ENCODE measurements at regions not wholly inside any gene's neighbourhood (a gene's known extent, or its start where the extent isn't known, plus 50 kb on each side); places are given as distances from the start of the nearest gene placed in this dataset.

DNA sequence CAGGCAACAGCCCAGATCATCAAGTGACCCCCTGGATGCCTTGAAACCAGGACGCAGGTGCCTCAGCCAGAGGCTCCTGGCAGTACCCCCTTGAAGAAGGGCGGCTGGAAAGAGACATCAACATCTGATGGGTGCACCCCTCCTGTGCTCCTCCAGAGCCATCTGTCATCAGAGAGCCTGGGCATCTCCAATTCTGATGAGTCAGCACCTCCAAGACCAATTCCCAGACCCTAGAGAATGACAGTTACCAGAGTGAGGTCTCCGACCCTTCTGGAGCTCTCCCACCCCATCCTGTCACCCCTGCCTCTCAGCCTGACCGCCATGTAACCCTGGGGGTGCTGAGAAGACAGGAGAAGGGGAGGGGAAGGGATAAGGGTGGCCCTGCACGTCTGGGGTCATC lies 433.7 kb downstream of the SOX9 start:
- Mint-ChIP-seq H3K36me3 (ENCODE audit: low read depth) (no peaks in the 10 kb centered on the region), H3K27ac (no peak overlapping the region), H3K27me3 (ENCODE audit: low read depth) (peaks cover 3% of the 10 kb centered on the region), H3K4me1 (ENCODE audit: low read depth) (no peaks in the 10 kb centered on the region), H3K4me3 (no peak overlapping the region), H3K9me3 (no peaks in the 10 kb centered on the region)
- CTCF ChIA-PET = no interaction called here
- no peak for DNase-seq
- intact Hi-C loops (cut with micrococcal nuclease) = no loop called here

DNA sequence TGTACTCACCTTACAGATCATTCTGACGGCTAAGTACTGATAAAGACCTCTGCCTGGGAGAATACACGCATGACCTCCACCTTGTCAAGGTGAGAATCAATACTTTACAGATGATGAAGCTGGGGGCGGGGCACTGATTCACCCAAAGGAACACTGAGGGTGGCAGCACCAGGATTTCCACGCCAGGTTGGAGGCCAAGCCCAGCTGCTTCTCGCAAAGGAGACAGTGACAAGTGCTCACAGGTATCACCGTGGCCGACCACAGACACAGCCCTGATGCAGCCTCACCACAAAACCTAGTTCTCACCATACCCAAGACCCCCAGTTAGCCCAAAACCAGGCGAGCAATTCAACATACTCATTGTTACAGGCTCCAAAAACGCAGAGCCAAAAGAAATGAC lies 434.2 kb downstream of the SOX9 start:
- H3K27ac Mint-ChIP-seq = no peak overlapping the region
- peaks cover 3% of the 10 kb centered on the region for H3K27me3 Mint-ChIP-seq (ENCODE audit: low read depth)
- CTCF ChIA-PET = no interaction called here
- H3K4me1 Mint-ChIP-seq (ENCODE audit: low read depth) = no peaks in the 10 kb centered on the region
- intact Hi-C loops (cut with micrococcal nuclease) = no loop called here
- no peak for DNase-seq
- no peaks in the 10 kb centered on the region for H3K9me3 Mint-ChIP-seq
- no peak overlapping the region for H3K4me3 Mint-ChIP-seq
- no peaks in the 10 kb centered on the region for H3K36me3 Mint-ChIP-seq (ENCODE audit: low read depth)

DNA sequence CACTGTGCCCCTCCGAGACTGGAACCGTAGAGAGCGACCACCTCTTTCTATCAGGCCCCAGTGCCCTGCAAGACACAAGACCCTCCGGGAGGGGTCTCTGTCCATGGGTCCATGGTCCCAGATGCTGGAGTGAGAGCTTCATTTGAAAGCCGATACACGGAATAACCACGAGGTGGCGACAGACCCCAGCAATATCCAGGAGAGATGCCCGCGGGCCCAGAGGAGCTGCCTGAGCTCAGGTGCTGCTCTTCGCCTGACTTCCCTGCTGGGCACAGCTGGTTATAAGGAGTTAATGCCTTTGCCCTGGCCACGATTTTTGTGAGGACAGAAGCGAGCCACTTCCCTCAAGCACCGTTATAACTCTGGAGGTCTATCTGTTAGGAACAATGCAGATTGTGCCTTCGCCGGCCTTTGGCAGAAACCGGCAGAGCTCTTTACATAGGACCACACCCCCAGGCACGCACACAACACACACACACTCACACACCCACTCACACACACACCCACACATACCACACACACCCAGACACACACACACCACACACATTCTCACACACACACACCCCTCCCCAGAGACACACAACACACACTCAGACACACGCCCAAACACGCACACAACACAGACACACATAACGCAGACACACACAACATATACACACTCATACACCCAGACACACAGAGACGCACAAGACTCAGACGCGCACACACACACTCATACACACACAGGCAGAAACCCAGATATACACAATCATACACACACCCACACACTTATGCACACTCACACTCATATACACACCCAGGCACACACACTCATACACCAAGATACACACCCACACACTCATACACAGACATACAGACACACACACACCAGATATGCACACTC lies 436.4 kb downstream of the SOX9 start:
- intact Hi-C loops (cut with micrococcal nuclease) = no loop called here
- peaks cover 3% of the 10 kb centered on the region for H3K27me3 Mint-ChIP-seq (ENCODE audit: low read depth)
- H3K9me3 Mint-ChIP-seq = no peaks in the 10 kb centered on the region
- H3K4me3 Mint-ChIP-seq = no peak overlapping the region
- CTCF ChIA-PET = interaction anchor here (0.6 to 7.5 kb wide), 28 partner anchors 8 to 1273 kb away, joined by 3 to 94 read pairs (median 4); no protein-coding TSS in a partner anchor
- H3K36me3 Mint-ChIP-seq (ENCODE audit: low read depth) = no peaks in the 10 kb centered on the region
- peak; percentile 80 for DNase-seq
- H3K4me1 Mint-ChIP-seq (ENCODE audit: low read depth) = no peaks in the 10 kb centered on the region
- H3K27ac Mint-ChIP-seq = no peak overlapping the region

DNA sequence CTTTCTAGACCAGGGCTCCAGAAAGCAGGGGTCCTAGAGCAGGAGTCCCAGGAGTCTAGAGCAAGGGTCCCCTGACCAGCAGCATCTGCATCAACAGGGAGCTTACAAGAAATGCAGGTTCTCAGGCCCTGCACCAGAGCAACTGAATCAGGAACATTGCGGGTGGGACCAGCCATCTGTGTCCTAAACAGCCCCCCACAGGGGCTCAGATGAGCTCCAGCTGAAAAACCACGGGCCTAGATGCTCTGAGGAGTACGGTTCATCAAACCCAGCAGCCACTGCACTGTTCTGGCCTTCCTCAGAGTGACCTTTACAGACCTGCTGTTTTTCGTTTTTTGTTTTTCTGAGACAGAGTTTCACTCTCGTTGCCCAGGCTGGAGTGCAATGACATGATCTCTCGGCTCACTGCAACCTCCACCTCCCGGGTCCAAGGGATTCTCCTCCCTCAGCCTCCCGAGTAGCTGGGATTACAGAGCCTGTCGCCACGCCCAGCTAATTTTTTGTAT lies 438.2 kb downstream of the SOX9 start:
- no peak overlapping the region for H3K27ac Mint-ChIP-seq
- CTCF ChIA-PET = interaction anchor here (0.6 to 7.5 kb wide), 15 partner anchors 13 to 626 kb away, joined by 3 to 94 read pairs (median 3); no protein-coding TSS in a partner anchor
- H3K36me3 Mint-ChIP-seq (ENCODE audit: low read depth) = no peaks in the 10 kb centered on the region
- H3K27me3 Mint-ChIP-seq (ENCODE audit: low read depth) = peaks cover 3% of the 10 kb centered on the region
- no peak for DNase-seq
- H3K4me1 Mint-ChIP-seq (ENCODE audit: low read depth) = no peaks in the 10 kb centered on the region
- H3K9me3 Mint-ChIP-seq = no peaks in the 10 kb centered on the region
- no peak overlapping the region for H3K4me3 Mint-ChIP-seq
- intact Hi-C loops (cut with micrococcal nuclease) = no loop called here

DNA sequence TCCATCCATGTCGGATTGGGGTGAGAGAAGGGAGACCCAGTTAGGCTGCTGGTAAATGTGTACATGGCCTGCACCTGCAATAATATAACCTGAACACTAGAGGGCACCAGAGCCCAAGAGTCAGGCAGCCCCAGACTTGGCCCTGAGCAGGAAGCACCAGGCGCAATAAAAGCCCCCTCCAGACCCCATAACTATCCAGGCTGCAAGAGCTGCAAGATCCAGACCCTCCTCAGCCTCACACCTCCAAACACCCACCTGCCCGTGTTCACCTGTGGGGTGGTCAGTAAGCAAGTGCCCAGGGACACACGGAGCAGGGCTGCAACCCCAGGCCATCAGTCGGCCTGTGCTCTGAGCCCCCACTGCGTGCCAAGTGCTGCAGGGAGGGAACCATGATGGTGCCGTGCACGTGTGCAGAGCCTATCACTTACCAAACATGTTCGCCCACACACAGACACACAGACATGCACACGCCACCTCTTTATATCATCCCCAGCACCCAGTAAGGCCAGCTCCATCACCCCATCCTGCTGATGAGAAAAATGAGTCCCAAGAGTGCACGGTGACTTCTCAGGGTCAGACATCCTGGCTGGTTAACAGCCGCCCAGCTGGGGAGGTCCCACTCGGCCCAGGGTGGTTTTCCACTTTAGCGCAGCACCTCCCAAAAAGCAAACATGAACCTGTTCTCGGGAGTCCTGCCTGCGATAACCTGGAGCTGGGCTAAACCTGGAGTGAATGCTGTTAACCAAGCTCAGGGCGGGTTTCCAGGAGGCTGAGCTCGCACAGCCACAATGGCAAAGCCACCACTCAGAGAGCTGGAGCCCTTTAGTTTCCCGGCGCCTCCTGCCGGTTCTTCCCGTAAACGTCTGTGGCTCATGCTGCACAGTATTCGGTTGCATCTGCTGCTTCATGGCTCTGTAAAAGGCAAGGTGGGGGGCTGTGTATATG lies 439.8 kb downstream of the SOX9 start:
- intact Hi-C loops (cut with micrococcal nuclease) = loop anchor here (1.0 to 5.0 kb wide), 7 partner anchors 167 to 810 kb away; no protein-coding TSS in a partner anchor
- no peak overlapping the region for H3K4me3 Mint-ChIP-seq

DNA sequence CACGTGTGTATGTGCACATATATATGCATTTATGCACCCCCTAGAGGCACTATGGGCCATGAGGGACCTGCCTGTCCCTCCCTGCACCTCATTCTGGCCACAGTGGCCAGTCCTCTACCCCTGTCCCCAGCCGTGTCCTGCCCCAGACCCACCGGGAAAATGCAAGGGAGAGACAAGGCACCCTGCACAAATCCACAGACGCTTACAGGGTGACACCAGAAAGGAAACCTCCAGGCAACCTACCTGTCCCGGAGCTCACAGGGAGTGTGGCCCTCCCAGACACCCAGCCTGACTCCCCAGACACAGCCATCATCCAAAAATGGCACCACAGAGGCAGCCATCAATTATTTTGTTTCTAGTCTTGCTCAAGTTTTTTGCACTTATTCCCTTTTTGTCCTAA lies 440.4 kb downstream of the SOX9 start:
- Mint-ChIP-seq H3K27ac (no peak overlapping the region), H3K4me3 (no peak overlapping the region), H3K36me3 (ENCODE audit: low read depth) (no peaks in the 10 kb centered on the region), H3K4me1 (ENCODE audit: low read depth) (no peaks in the 10 kb centered on the region), H3K27me3 (ENCODE audit: low read depth) (no peaks in the 10 kb centered on the region), H3K9me3 (no peaks in the 10 kb centered on the region)
- no peak for DNase-seq
- intact Hi-C loops (cut with micrococcal nuclease) = loop anchor here (2.0 to 5.0 kb wide), 3 partner anchors 426 to 696 kb away; no protein-coding TSS in a partner anchor
- CTCF ChIA-PET = interaction anchor here (0.6 to 7.5 kb wide), 5 partner anchors 158 to 808 kb away, joined by 3 to 94 read pairs (median 6); no protein-coding TSS in a partner anchor

More for the DNA sequence above, 439.8 kb downstream of the SOX9 start:
- Mint-ChIP-seq H3K36me3 (ENCODE audit: low read depth) (no peaks in the 10 kb centered on the region), H3K4me1 (ENCODE audit: low read depth) (no peaks in the 10 kb centered on the region), H3K27ac (no peak overlapping the region), H3K9me3 (no peaks in the 10 kb centered on the region), H3K27me3 (ENCODE audit: low read depth) (peaks cover 1% of the 10 kb centered on the region)
- CTCF ChIA-PET = interaction anchor here (0.6 to 7.5 kb wide), 17 partner anchors 10 to 812 kb away, joined by 3 to 94 read pairs (median 3); no protein-coding TSS in a partner anchor
- DNase-seq = peak; percentile 58

DNA sequence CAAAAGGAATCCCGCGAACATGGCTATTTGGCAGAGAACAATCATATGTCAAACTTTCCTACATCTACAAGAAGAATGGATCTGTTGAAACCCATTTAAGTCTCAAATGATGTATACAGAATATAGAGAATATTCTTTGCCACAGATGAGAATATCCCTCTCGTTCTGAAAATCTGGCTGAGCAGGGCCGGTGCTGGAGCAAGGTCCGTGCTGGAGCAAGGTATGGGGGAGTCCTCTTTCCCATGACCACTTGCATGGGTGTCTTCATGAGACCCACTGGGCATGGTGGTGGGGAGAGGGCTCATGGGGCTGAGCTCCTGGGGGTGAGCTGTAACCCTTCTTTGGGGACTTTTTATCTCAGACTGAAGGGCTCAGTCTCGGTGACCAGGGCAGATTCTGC lies 440.9 kb downstream of the SOX9 start:
- no peak overlapping the region for H3K4me3 Mint-ChIP-seq
- DNase-seq = no peak
- intact Hi-C loops (cut with micrococcal nuclease) = loop anchor here (2.0 to 5.0 kb wide), 3 partner anchors 425 to 695 kb away; no protein-coding TSS in a partner anchor
- no peaks in the 10 kb centered on the region for H3K4me1 Mint-ChIP-seq (ENCODE audit: low read depth)
- no peaks in the 10 kb centered on the region for H3K9me3 Mint-ChIP-seq
- H3K27me3 Mint-ChIP-seq (ENCODE audit: low read depth) = no peaks in the 10 kb centered on the region
- H3K36me3 Mint-ChIP-seq (ENCODE audit: low read depth) = no peaks in the 10 kb centered on the region
- CTCF ChIA-PET = interaction anchor here (0.6 to 7.5 kb wide), 2 partner anchors 165 to 684 kb away, joined by 3 to 94 read pairs; no protein-coding TSS in a partner anchor
- no peak overlapping the region for H3K27ac Mint-ChIP-seq

DNA sequence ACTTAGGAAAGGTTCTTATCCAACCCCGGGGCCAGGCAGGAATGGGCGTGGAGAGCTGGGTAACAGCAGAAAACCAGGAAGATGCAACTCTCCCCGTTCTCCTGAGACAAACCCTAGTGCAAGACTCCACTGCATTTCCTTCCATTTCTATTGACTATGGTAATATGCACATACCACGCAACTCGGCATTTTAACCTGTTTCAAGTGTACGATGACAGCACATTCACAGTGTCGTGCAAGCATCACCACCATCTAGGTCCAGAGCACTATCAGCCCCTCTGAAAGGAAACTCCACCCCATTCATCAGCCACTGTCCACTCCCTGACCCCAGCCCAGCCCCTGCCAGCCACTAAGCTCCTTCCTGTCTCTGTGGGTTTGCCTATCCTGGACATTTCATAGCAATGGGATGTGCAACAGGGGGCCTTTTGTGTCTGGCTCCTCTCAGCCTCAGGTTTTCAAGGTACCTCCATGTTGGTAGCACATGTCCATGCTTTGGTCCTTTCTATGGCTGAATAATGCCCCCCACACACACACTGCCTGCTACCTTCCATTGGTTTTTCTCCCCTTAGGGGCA lies 441.9 kb downstream of the SOX9 start:
- intact Hi-C loops (cut with micrococcal nuclease) = loop anchor here (5.0 kb wide), 1 partner anchor 680 kb away; no protein-coding TSS in a partner anchor
- CTCF ChIA-PET = interaction anchor here (0.6 to 7.5 kb wide), 2 partner anchors 164 to 431 kb away, joined by 5 to 94 read pairs; no protein-coding TSS in a partner anchor
- no peaks in the 10 kb centered on the region for H3K9me3 Mint-ChIP-seq
- no peaks in the 10 kb centered on the region for H3K36me3 Mint-ChIP-seq (ENCODE audit: low read depth)
- no peak overlapping the region for H3K27ac Mint-ChIP-seq
- H3K27me3 Mint-ChIP-seq (ENCODE audit: low read depth) = no peaks in the 10 kb centered on the region
- H3K4me3 Mint-ChIP-seq = no peak overlapping the region
- DNase-seq = no peak
- no peaks in the 10 kb centered on the region for H3K4me1 Mint-ChIP-seq (ENCODE audit: low read depth)

DNA sequence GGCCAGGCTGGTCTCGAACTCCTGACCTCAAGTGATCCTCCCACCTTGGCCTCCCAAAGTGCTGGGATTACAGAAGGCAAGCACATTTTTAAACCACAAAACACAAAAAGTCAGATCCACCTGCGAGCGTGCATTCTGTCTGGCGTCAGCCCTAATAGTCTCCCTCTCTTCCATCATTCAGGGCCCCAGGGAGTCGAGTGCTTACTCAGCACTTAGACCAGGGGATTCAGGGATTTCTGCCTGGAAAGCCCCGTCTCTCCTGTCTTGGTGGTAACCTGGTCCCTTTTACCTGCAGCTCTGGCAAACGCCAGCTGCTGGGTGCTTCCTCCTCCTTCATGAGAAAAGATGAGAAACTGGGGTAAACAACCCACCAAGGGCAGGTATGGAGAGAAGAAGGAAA lies 443.1 kb downstream of the SOX9 start:
- CTCF ChIA-PET = no interaction called here
- no peak overlapping the region for H3K27ac Mint-ChIP-seq

DNA sequence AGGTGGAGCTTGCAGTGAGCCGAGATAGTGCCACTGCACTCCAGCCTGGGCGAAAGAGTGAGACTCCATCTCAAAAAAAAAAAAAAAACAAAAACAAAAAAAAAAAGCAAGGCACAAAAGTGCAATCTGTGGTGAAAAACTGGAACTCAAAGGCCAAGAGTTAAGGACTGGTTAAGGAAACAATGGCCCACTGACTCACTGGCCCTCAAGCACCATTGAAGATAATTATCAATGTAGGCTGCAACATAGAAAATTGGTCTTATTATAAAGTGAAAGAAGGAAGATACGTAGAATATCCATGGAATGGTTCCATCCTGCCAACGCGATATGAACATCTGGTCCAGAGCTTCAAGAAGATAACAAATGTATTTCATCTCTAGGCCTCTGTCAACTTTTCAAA lies 444.2 kb downstream of the SOX9 start:
- H3K36me3 Mint-ChIP-seq (ENCODE audit: low read depth) = no peaks in the 10 kb centered on the region
- H3K27ac Mint-ChIP-seq = no peak overlapping the region
- DNase-seq = no peak
- no peak overlapping the region for H3K4me3 Mint-ChIP-seq
- intact Hi-C loops (cut with micrococcal nuclease) = no loop called here
- CTCF ChIA-PET = interaction anchor here (0.7 to 1.2 kb wide), 3 partner anchors 8 to 157 kb away, joined by 3 to 5 read pairs (median 4); no protein-coding TSS in a partner anchor
- H3K9me3 Mint-ChIP-seq = no peaks in the 10 kb centered on the region
- no peaks in the 10 kb centered on the region for H3K27me3 Mint-ChIP-seq (ENCODE audit: low read depth)
- no peaks in the 10 kb centered on the region for H3K4me1 Mint-ChIP-seq (ENCODE audit: low read depth)

More for the DNA sequence above, 443.1 kb downstream of the SOX9 start:
- intact Hi-C loops (cut with micrococcal nuclease) = loop anchor here (5.0 kb wide), 1 partner anchor 678 kb away; no protein-coding TSS in a partner anchor
- Mint-ChIP-seq H3K9me3 (no peaks in the 10 kb centered on the region), H3K4me3 (no peak overlapping the region), H3K36me3 (ENCODE audit: low read depth) (no peaks in the 10 kb centered on the region), H3K4me1 (ENCODE audit: low read depth) (no peaks in the 10 kb centered on the region), H3K27me3 (ENCODE audit: low read depth) (no peaks in the 10 kb centered on the region)
- no peak for DNase-seq

DNA sequence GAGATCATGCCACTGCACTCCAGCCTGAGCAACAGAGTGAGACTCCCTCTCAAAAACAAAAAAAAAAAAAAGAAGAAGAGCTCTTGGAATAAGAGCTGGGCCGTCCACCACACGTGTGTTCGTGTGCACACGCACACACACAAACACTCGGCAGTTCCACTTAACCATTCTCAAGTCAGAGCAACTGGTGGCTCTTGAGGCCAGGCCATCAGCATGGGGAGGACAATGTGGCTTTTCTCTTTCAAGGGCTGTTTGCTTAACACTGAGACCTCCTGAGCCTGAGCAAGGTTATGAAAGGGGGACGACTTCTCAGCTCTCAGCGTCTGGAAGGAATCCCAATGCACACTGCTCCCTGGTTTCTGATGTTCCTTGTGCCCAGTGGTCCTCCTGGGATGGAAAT lies 444.9 kb downstream of the SOX9 start:
- CTCF ChIA-PET = interaction anchor here (1.1 to 1.2 kb wide), 2 partner anchors 9 to 18 kb away, joined by 3 to 5 read pairs; no protein-coding TSS in a partner anchor
- Mint-ChIP-seq H3K27ac (no peak overlapping the region), H3K27me3 (ENCODE audit: low read depth) (no peaks in the 10 kb centered on the region), H3K4me1 (ENCODE audit: low read depth) (no peaks in the 10 kb centered on the region), H3K4me3 (no peak overlapping the region), H3K9me3 (no peaks in the 10 kb centered on the region), H3K36me3 (ENCODE audit: low read depth) (no peaks in the 10 kb centered on the region)
- intact Hi-C loops (cut with micrococcal nuclease) = no loop called here
- no peak for DNase-seq

Data from activated naive CD4-positive, alpha-beta T cell treated with anti-CD3 and anti-CD28 coated beads for 36 hours (primary cell).